Activated CD8-positive, alpha-beta memory T cell treated with anti-CD3 and anti-CD28 coated beads, Interleukin-2, amount 50 U/mL, for 48 hours (primary cell): ENCODE measurements at regions not wholly inside any gene's neighbourhood (a gene's known extent, or its start where the extent isn't known, plus 50 kb on each side); places are given as distances from the start of the nearest gene placed in this dataset.
A peak's percentile ranks its signal among the peaks of the same experiment; 100 is the strongest.

ENCODE experiments used
- DNase-seq: peaks from one replicate; pipeline ENCODE4 v3.0.0-alpha.2; 2020

- DNase-seq = no peak
These were observed 285.1 kb downstream of the TNS1 start for GRCh38 chr2:217717646-217718045.

GRCh38 chr2:217715484-217715883 lies 287.3 kb downstream of the TNS1 start:
- DNase-seq = no peak

- no peak for DNase-seq
These were observed 288.5 kb downstream of the TNS1 start for GRCh38 chr2:217714287-217714751.

GRCh38 chr2:217713395-217714286 lies 289.2 kb downstream of the TNS1 start:
- peak; percentile 89 for DNase-seq

GRCh38 chr2:217712431-217712830 lies 290.4 kb downstream of the TNS1 start:
- no peak for DNase-seq

GRCh38 chr2:217711188-217711587 lies 291.6 kb downstream of the TNS1 start:
- no peak for DNase-seq

- DNase-seq = no peak
These were observed 292.5 kb downstream of the TNS1 start for GRCh38 chr2:217710211-217710765.

GRCh38 chr2:217709478-217710210 lies 293.2 kb downstream of the TNS1 start:
- no peak for DNase-seq

- DNase-seq = no peak
These were observed 295.6 kb downstream of the TNS1 start for GRCh38 chr2:217707131-217707611.

- no peak for DNase-seq
These were observed 296.3 kb downstream of the TNS1 start for GRCh38 chr2:217706513-217706912.

GRCh38 chr2:217706095-217706494 lies 296.7 kb downstream of the TNS1 start:
- no peak for DNase-seq

- no peak for DNase-seq
These were observed 297.3 kb downstream of the TNS1 start for GRCh38 chr2:217705461-217705860.

- no peak for DNase-seq
These were observed 298.8 kb downstream of the TNS1 start for GRCh38 chr2:217703999-217704398.

- no peak for DNase-seq
These were observed 299.7 kb downstream of the TNS1 start for GRCh38 chr2:217703102-217703501.

- DNase-seq = no peak
These were observed 301.2 kb downstream of the TNS1 start for GRCh38 chr2:217701622-217702021.

GRCh38 chr2:217698691-217699090 lies 304.1 kb downstream of the TNS1 start:
- DNase-seq = no peak

- DNase-seq = no peak
These were observed 307.7 kb downstream of the TNS1 start for GRCh38 chr2:217695033-217695520.

- DNase-seq = no peak
These were observed 308.5 kb downstream of the TNS1 start for GRCh38 chr2:217694291-217694690.

- DNase-seq = no peak
These were observed 309.4 kb downstream of the TNS1 start for GRCh38 chr2:217693363-217693762.

GRCh38 chr2:217691920-217692666 lies 310.7 kb downstream of the TNS1 start:
- DNase-seq = no peak

- no peak for DNase-seq
These were observed 311.3 kb downstream of the TNS1 start for GRCh38 chr2:217691516-217691915.

GRCh38 chr2:217689053-217689452 lies 313.7 kb downstream of the TNS1 start:
- no peak for DNase-seq

- no peak for DNase-seq
These were observed 314.3 kb downstream of the TNS1 start for GRCh38 chr2:217688494-217688893.
